Muscle of leg (tissue), 3 donors: ENCODE measurements at regions not wholly inside any gene's neighbourhood (a gene's known extent, or its start where the extent isn't known, plus 50 kb on each side); places are given as distances from the start of the nearest gene placed in this dataset.

Source experiments
- DNase-seq: peaks from one replicate; pipeline ENCODE4 v3.0.0; 2013
- H3K27ac ChIP-seq: one replicate; pipeline ENCODE4 v1.5.1; 2013; ENCODE audit warnings: mild to moderate bottlenecking, low read length, control low read depth
- H3K27me3 ChIP-seq: one replicate; pipeline ENCODE4 v1.6.1; 2013; ENCODE audit warnings: low read length; ENCODE audit not compliant: control insufficient read depth, insufficient read depth
- H3K36me3 ChIP-seq: one replicate; pipeline ENCODE4 v1.6.1; 2013; ENCODE audit warnings: low read length; ENCODE audit not compliant: control insufficient read depth, insufficient read depth
- H3K4me1 ChIP-seq: one replicate; pipeline ENCODE4 v1.6.1; 2013; ENCODE audit warnings: low read length; ENCODE audit not compliant: control insufficient read depth, insufficient read depth
- H3K4me3 ChIP-seq: one replicate; pipeline ENCODE4 v1.5.1; 2013; ENCODE audit warnings: low read length, control low read depth
- H3K9me3 ChIP-seq: replicated peaks from 2 replicates; pipeline ENCODE4 v1.6.1; 2013; ENCODE audit warnings: low read depth, low read length; ENCODE audit not compliant: control insufficient read depth
- WGBS: methylation state at CpG from one replicate; pipeline ENCODE4 v1.1.5; 2013; ENCODE audit warnings: missing lambda C conversion rate; ENCODE audit not compliant: insufficient coverage; 5-methylcytosine and 5-hydroxymethylcytosine counted together

DNA sequence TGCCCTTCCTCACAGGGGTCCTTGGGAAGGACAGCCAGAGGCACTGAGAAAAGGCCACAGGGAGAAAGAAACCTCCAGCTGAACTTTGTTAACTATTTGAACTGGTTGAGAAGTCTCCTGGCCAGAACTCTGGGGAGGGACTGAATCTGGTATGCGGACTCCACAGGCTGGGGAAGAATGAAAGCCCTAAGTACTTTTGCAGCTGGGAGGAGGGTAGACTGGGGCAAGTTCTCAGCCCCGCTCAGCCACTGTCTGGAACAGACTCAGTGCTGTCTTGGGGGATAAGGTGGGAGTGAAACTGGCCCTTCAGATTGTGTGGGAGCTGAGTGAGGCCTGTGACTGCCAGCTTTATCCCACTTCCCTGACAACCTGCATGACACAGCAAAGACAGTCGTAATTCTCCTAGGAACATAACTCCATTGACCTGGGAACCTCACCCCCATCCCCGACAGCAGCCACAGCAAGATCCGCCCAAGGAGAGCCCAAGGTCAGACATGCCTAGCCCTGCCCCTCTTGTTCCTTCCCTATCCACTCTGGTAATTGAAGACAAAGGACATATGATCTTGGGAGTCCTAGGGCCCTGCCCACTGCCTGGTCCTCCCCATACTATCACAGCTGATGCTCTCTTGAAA, 475.1 kb upstream of the CNTN5 start:
- Histone ChIP-seq H3K36me3 (no peaks in the 10 kb centered on the region), H3K4me3 (no peak overlapping the region)
- 60% methylated on average over 4 of the region's 5 CpGs for WGBS

DNA sequence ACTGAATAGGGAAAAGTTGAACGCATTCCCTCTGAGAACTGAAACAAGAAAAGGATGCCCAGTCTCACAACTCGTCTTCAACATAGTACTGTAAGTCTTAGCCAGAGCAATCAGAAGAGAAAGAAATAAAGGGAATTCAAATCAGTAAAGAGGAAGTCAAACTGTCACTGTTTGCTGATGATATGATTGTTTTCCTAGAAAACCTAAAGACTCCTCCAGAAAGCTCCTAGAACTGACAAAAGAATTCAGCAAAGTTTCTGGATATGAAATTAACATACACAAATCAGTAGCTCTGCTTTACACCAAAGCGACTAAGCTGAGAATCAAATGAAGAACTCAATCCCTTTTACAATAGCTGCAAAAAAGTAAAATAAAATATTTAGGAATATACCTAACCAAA, 471.2 kb upstream of the CNTN5 start:
- WGBS, result no CpG with 5 or more reads among the region's 3 CpGs
- no peak overlapping the region for H3K4me3 ChIP-seq
- no peaks in the 10 kb centered on the region for H3K27me3 ChIP-seq
- H3K36me3 ChIP-seq, result no peaks in the 10 kb centered on the region
- H3K4me1 ChIP-seq, result no peaks in the 10 kb centered on the region
- H3K9me3 ChIP-seq, result no peaks in the 10 kb centered on the region
- no peak overlapping the region for H3K27ac ChIP-seq
- no peak for DNase-seq

More for the DNA sequence above, 475.1 kb upstream of the CNTN5 start:
- peak; percentile 2 for DNase-seq
- Histone ChIP-seq H3K4me1 (no peaks in the 10 kb centered on the region), H3K27me3 (no peaks in the 10 kb centered on the region), H3K9me3 (no peaks in the 10 kb centered on the region), H3K27ac (no peak overlapping the region)

DNA sequence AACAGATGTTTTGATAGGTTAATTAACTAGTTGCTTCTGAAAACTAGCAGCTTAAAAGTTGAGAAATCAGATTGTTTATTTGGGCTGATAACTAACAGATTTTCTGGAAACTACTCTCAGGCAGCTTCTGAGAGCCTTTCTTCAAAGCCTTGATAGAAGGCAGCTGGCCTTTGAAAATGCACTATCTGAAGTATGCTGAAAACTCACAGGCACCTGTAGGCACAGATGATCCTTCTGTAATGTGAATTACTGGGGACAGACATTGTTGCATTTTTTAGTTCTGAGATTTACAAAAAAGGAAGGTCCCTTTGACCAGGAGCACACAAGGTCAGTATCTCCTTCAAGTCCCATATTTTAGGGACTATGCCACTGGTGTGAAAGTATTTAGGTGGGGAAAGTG, 460.8 kb upstream of the CNTN5 start:
- no peaks in the 10 kb centered on the region for H3K27me3 ChIP-seq
- no peaks in the 10 kb centered on the region for H3K4me1 ChIP-seq
- no peak for DNase-seq
- no peaks in the 10 kb centered on the region for H3K9me3 ChIP-seq
- no peaks in the 10 kb centered on the region for H3K36me3 ChIP-seq
- H3K4me3 ChIP-seq, result no peak overlapping the region
- H3K27ac ChIP-seq, result no peak overlapping the region

DNA sequence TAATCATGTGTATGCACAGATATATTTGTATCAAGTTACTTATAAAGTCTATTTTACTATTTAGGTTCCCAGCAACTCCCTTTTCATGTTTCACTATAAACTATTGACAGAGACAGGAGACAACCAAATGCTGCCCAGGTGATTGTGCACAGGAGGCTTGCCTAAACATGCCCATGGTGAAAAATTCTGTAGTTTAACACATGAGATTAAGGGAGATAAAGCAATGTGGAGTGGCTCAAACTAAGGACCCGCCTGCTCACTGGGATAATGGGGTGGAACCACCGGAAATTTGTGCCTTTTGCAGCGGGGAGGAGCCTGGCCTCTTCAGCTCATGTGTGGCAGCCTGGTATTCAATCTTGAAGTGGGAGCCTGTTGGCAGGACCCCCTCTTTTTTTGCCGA, 459.5 kb upstream of the CNTN5 start:
- no peak overlapping the region for H3K4me3 ChIP-seq

DNA sequence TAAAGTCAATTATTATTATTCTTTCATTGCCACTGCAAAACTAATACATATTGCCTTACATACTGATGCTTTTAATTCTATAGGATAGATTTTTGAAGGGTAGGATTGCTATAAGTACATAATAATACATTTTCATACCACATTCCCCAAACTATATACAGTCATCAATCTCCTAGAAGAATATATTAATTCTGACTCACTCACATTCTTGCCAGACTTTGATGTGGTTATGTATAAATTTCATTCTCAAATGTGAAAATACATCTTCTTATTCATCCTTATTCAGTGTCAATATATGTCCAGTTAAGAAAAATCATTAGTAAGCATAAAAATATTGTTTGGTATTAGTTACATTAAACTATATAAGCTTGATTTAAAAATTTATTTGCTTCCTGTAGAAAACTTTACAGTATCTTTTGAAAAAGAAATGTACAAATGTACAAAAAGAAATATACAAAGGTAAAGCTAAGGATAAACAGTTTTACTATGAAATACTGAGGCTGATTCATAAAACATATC, 458.8 kb upstream of the CNTN5 start:
- no peaks in the 10 kb centered on the region for H3K36me3 ChIP-seq
- no peaks in the 10 kb centered on the region for H3K4me1 ChIP-seq
- H3K4me3 ChIP-seq, result no peak overlapping the region
- no peak for DNase-seq
- no peaks in the 10 kb centered on the region for H3K9me3 ChIP-seq
- no peaks in the 10 kb centered on the region for H3K27me3 ChIP-seq
- no peak overlapping the region for H3K27ac ChIP-seq

More for the DNA sequence above, 459.5 kb upstream of the CNTN5 start:
- no peaks in the 10 kb centered on the region for H3K36me3 ChIP-seq
- WGBS, result 59% methylated on average over 3 of the region's 4 CpGs
- no peaks in the 10 kb centered on the region for H3K9me3 ChIP-seq
- H3K4me1 ChIP-seq, result no peaks in the 10 kb centered on the region
- no peak overlapping the region for H3K27ac ChIP-seq
- H3K27me3 ChIP-seq, result no peaks in the 10 kb centered on the region
- no peak for DNase-seq

DNA sequence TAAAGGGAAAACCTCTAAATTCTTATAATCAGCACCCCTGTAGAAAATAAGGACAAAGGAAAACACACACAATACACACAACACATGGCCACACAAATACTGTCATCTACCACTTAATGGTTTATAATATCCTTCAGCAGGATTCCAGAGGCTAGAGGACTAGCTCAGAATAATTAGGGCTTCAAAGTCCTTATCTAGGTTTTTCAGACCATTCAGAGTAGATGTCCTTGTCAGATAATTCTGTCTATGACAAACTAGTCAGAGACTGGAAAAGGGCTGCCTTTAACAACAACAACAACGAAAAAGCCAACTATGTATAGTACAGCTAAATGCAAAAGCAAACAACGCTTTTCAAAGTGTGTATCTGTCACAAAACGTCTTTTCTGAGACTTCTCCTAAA, 456.5 kb upstream of the CNTN5 start:
- H3K9me3 ChIP-seq, result no peaks in the 10 kb centered on the region
- H3K36me3 ChIP-seq, result no peaks in the 10 kb centered on the region
- WGBS, result 80% methylated on average over 1 of the region's 3 CpGs
- no peaks in the 10 kb centered on the region for H3K4me1 ChIP-seq
- H3K27ac ChIP-seq, result no peak overlapping the region
- DNase-seq, result no peak
- no peaks in the 10 kb centered on the region for H3K27me3 ChIP-seq
- H3K4me3 ChIP-seq, result no peak overlapping the region

DNA sequence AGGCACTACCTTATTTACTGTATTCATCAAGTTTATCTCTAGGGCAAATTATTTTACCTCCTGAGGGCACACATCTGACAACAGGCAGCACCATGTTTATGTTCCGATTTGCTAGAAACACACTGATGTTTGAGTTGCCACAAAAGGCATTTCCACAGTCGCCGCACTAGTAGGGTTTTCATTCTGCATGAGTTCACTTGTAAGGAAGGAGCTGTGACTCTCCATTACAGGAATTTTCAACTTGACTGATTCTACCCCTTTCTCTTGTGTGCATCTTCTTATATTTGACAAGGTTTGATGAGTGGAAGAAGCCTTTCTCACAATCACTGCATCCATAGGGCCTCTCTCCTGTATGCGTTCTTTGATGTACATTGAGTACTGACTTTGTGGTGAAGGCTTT, 455.9 kb upstream of the CNTN5 start:
- no peak for DNase-seq
- H3K27me3 ChIP-seq, result no peaks in the 10 kb centered on the region
- no peaks in the 10 kb centered on the region for H3K9me3 ChIP-seq
- no CpG with 5 or more reads among the region's 4 CpGs for whole genome bisulfite sequencing
- no peaks in the 10 kb centered on the region for H3K36me3 ChIP-seq
- no peak overlapping the region for H3K27ac ChIP-seq
- no peak overlapping the region for H3K4me3 ChIP-seq
- H3K4me1 ChIP-seq, result no peaks in the 10 kb centered on the region

DNA sequence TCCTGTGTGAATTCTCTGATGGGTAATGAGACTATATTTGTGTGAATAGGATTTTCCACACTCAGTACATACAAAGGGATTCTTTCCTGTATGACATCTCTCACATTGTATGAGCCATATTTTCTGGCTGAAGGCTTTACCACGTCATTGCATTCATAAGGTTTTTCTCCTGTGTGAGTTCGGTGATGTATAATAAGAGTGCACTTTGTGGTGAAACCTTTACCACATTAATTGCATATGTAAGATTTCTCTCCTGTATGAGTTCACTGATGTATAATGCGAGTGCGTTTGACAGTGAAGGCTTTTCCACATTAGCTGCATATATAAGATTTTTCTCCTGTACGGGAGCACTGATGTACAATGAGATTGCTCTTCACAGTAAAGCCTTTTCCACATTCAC, 455.4 kb upstream of the CNTN5 start:
- DNase-seq, result no peak
- H3K27ac ChIP-seq, result no peak overlapping the region
- no peaks in the 10 kb centered on the region for H3K36me3 ChIP-seq
- H3K27me3 ChIP-seq, result no peaks in the 10 kb centered on the region
- no peaks in the 10 kb centered on the region for H3K9me3 ChIP-seq
- WGBS, result 100% methylated on average over 2 of the region's 5 CpGs
- H3K4me1 ChIP-seq, result no peaks in the 10 kb centered on the region
- no peak overlapping the region for H3K4me3 ChIP-seq

DNA sequence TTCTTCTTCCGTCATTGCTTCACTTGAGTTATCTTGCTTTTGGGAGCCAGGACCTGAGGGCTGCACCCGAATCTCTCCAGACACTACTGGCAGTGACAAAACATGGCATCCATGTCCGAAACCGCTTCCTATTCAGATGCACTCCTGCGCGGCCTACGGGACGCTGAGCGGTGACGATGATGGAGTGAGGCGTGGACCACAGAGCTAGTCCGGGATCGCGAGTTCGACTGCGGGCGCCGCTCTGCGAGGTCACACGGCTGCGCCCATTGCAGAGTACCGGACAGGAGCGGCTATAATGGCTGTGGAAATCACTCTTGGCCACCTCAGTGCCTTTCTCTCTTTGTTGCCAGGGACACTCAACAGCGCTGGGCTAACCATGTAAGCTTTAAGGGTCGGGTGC, 453.8 kb upstream of the CNTN5 start:
- no peaks in the 10 kb centered on the region for H3K36me3 ChIP-seq
- H3K4me3 ChIP-seq, result no peak overlapping the region
- H3K9me3 ChIP-seq, result no peaks in the 10 kb centered on the region
- DNase-seq, result no peak
- H3K4me1 ChIP-seq, result no peaks in the 10 kb centered on the region
- H3K27me3 ChIP-seq, result no peaks in the 10 kb centered on the region
- no peak overlapping the region for H3K27ac ChIP-seq
- whole genome bisulfite sequencing, result 96% methylated on average over 24 of the region's 25 CpGs

DNA sequence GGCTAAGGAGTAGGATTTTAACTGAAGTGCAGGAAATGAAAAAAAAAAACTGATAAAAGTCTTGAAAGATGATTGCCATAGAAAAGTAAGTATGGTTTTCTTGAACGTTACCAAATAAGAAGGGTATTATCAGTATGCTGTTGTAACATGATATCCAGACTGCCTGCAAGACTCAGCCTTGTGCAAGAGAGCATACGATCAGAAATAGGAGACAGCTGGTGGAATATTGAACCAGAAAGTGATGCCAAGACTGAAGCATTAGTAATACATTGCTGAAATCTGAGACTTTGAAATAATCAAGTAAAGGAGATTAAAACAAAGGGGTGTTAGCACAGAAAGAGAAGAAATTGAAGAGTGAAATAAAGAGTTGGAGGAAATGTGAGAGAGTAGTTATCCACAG, 452.7 kb upstream of the CNTN5 start:
- no peaks in the 10 kb centered on the region for H3K9me3 ChIP-seq
- no peaks in the 10 kb centered on the region for H3K36me3 ChIP-seq
- H3K27me3 ChIP-seq, result no peaks in the 10 kb centered on the region
- H3K27ac ChIP-seq, result no peak overlapping the region
- no peaks in the 10 kb centered on the region for H3K4me1 ChIP-seq
- 9% methylated on average over 2 of the region's 2 CpGs for WGBS
- no peak overlapping the region for H3K4me3 ChIP-seq
- DNase-seq, result peak; percentile 22

DNA sequence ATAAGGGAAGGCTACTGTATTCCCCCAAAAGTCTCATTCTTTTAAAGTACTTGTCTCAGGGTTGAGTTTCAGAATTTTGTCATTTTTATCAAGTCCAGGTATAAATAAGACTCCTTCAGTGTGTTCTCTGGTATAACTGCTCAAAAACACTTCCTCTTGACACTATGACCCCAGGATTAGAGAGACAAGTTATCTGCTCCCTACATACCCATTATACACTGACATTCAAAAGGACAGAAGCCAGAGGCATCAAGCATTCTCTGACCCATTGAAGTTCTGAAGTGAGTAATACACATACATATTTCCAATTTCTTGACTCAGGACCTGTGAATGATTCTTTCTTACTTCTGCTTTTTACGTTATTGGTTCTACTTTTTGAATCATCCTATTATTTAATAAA, 447.8 kb upstream of the CNTN5 start:
- no peak for DNase-seq
- Histone ChIP-seq H3K27me3 (no peaks in the 10 kb centered on the region), H3K27ac (no peak overlapping the region), H3K9me3 (no peaks in the 10 kb centered on the region), H3K4me1 (no peaks in the 10 kb centered on the region), H3K36me3 (no peaks in the 10 kb centered on the region), H3K4me3 (no peak overlapping the region)
- no CpG with 5 or more reads among the region's 1 CpG for WGBS
